HG02973 (cell line): ENCODE measurements at regions not wholly inside any gene's neighbourhood (a gene's known extent, or its start where the extent isn't known, plus 50 kb on each side); places are given as distances from the start of the nearest gene placed in this dataset.

Source experiments
- ATAC-seq: cut with Tn5 transposase; IDR thresholded peaks from one replicate; pipeline ENCODE4 v1.9.1; 2021; ENCODE audit warnings: moderate library complexity; ENCODE audit not compliant: unreplicated experiment

GRCh38 chrX:10047133-10047532 is 80.0 kb downstream of the CLDN34 start:
- ATAC-seq: no peak

GRCh38 chrX:10047631-10048030 is 80.5 kb downstream of the CLDN34 start:
- ATAC-seq: no peak

- no peak for ATAC-seq
Measured at GRCh38 chrX:10048076-10048475, 80.9 kb downstream of the CLDN34 start.

- no peak for ATAC-seq
Measured at GRCh38 chrX:10048707-10049106, 81.5 kb downstream of the CLDN34 start.

- ATAC-seq: no peak
Measured at GRCh38 chrX:10049236-10049635, 82.1 kb downstream of the CLDN34 start.

GRCh38 chrX:10050481-10050880 is 83.3 kb downstream of the CLDN34 start:
- no peak for ATAC-seq

GRCh38 chrX:10051866-10052480 is 84.8 kb downstream of the CLDN34 start:
- ATAC-seq: no peak

GRCh38 chrX:10052906-10053625 is 85.9 kb downstream of the CLDN34 start:
- ATAC-seq: no peak

GRCh38 chrX:10054396-10054795 is 87.2 kb downstream of the CLDN34 start:
- no peak for ATAC-seq

- ATAC-seq: no peak
Measured at GRCh38 chrX:10055430-10055829, 88.3 kb downstream of the CLDN34 start.

GRCh38 chrX:10062352-10062751 is 94.4 kb upstream of the CLCN4 start:
- ATAC-seq: no peak

GRCh38 chrX:10062980-10063379 is 93.8 kb upstream of the CLCN4 start:
- ATAC-seq: no peak

- ATAC-seq: no peak
Measured at GRCh38 chrX:10064736-10065135, 92.0 kb upstream of the CLCN4 start.

- no peak for ATAC-seq
Measured at GRCh38 chrX:10070714-10071436, 85.9 kb upstream of the CLCN4 start.

- no peak for ATAC-seq
Measured at GRCh38 chrX:10071451-10072144, 85.2 kb upstream of the CLCN4 start.

GRCh38 chrX:10072786-10073568 is 83.8 kb upstream of the CLCN4 start:
- ATAC-seq: no peak

GRCh38 chrX:10073671-10074070 is 83.1 kb upstream of the CLCN4 start:
- ATAC-seq: no peak

- no peak for ATAC-seq
Measured at GRCh38 chrX:10074241-10074941, 82.4 kb upstream of the CLCN4 start.

GRCh38 chrX:10076765-10077164 is 80.0 kb upstream of the CLCN4 start:
- no peak for ATAC-seq
